ENCODE measurements at regions not wholly inside any gene's neighbourhood (a gene's known extent, or its start where the extent isn't known, plus 50 kb on each side); places are given as distances from the start of the nearest gene placed in this dataset.
"Not testable (repeated sequence)": the region's sequence is repeated elsewhere in the genome, so short reads cannot be mapped to it uniquely, and the experiment has no call there.

DNA sequence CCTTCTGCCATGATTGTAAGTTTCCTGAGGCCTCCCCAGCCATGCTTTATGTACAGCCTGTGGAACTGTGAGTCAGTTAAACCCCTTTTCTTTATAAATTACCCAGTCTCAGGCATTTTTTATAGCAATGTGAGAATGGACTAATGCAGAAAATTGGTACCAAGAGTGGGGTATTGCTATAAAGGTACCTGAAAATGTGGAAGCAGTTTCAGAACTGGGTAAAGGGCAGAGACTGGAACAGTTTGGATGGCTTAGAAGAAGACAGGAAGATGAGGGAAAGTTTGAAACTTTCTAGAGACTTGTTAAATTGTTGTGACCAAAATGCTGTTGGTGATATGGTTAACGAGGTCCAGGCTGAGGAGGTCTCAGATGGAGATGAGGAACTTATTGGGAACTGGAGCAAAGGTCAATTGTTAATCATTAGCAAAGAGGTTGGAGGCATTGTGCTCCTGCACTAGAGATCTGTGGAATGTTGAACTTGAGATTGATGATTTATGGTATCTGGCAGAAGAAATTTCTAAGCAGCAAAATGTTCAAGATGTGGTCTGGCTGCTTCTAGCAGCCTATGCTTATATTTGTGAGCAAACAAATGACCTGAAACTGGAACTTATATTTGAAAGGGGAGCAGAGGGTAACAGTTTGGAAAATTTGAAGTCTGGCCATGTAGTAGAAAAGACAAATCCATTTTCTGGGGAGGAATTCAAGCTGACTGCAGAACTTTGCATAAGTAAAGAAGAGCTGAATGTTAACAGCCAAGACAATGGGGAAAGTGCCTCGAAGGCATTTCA, 79.0 kb upstream of the GMDS start:
- Histone ChIP-seq H3K27me3 (ENCODE audit: insufficient read depth, low read length) (no peaks in the 10 kb centered on the region), H3K4me3 (ENCODE audit: low read depth, low read length) (peak overlapping the region; percentile 28), H3K23ac (ENCODE audit: low read length) (no peak overlapping the region), H3K27ac (ENCODE audit: low read depth, low read length) (no peak overlapping the region), H3K9ac (ENCODE audit: low read length) (no peak overlapping the region), H3K9me3 (ENCODE audit: insufficient read depth, low read depth, low read length) (peaks cover 11% of the 10 kb centered on the region), H4K91ac (ENCODE audit: low read depth, low read length) (no peak overlapping the region), H3K14ac (ENCODE audit: low read length) (no peak overlapping the region), H2AFZ (ENCODE audit: insufficient read depth, low read length, poor library complexity) (no peak overlapping the region), H2BK12ac (ENCODE audit: low read length) (no peak overlapping the region), H3K18ac (ENCODE audit: low read length) (no peak overlapping the region), H3K4ac (ENCODE audit: low read depth, low read length) (no peak overlapping the region), H2AK5ac (ENCODE audit: low read length) (no peak overlapping the region), H3K79me1 (ENCODE audit: low read length) (no peaks in the 10 kb centered on the region), H2BK5ac (ENCODE audit: low read depth, low read length, poor library complexity) (no peak overlapping the region), H3K4me2 (ENCODE audit: low read length) (no peak overlapping the region), H3K4me1 (ENCODE audit: control insufficient read depth in 1 of 2, insufficient read depth in 2 of 2, low read length in 2 of 2) (no peaks in the 10 kb centered on the region), H4K8ac (ENCODE audit: low read depth, low read length) (no peak overlapping the region), H2BK120ac (ENCODE audit: insufficient read depth, low read length, poor library complexity) (no peak overlapping the region), H3K79me2 (ENCODE audit: control insufficient read depth, insufficient read depth, low read length, poor library complexity) (no peaks in the 10 kb centered on the region), H3K36me3 (ENCODE audit: control insufficient read depth in 1 of 2, insufficient read depth in 2 of 2, low read length in 2 of 2) (no peaks in the 10 kb centered on the region), H4K12ac (ENCODE audit: low read depth, low read length) (no peak overlapping the region)
- DNase-seq, result no peak
- WGBS (ENCODE audit: extremely low coverage, insufficient coverage, insufficient read length), result no CpG with 5 or more reads among the region's 2 CpGs

- H3K4me1 ChIP-seq (ENCODE audit: control insufficient read depth in 1 of 2, insufficient read depth in 2 of 2, low read length in 2 of 2); H2BK120ac ChIP-seq (ENCODE audit: insufficient read depth, low read length, poor library complexity); H3K79me1 ChIP-seq (ENCODE audit: low read length); H2BK12ac ChIP-seq (ENCODE audit: low read length); H3K79me2 ChIP-seq (ENCODE audit: control insufficient read depth, insufficient read depth, low read length, poor library complexity); H2BK5ac ChIP-seq (ENCODE audit: low read depth, low read length, poor library complexity); H3K36me3 ChIP-seq (ENCODE audit: control insufficient read depth in 1 of 2, insufficient read depth in 2 of 2, low read length in 2 of 2); H3K4me3 ChIP-seq (ENCODE audit: low read depth, low read length); H3K4me2 ChIP-seq (ENCODE audit: low read length); DNase-seq; H4K12ac ChIP-seq (ENCODE audit: low read depth, low read length); H4K91ac ChIP-seq (ENCODE audit: low read depth, low read length); H3K4ac ChIP-seq (ENCODE audit: low read depth, low read length); H4K8ac ChIP-seq (ENCODE audit: low read depth, low read length); H2AFZ ChIP-seq (ENCODE audit: insufficient read depth, low read length, poor library complexity); H3K18ac ChIP-seq (ENCODE audit: low read length); H3K14ac ChIP-seq (ENCODE audit: low read length); H3K27me3 ChIP-seq (ENCODE audit: insufficient read depth, low read length); H3K9ac ChIP-seq (ENCODE audit: low read length); H2AK5ac ChIP-seq (ENCODE audit: low read length); H3K23ac ChIP-seq (ENCODE audit: low read length); H3K27ac ChIP-seq (ENCODE audit: low read depth, low read length): not testable (repeated sequence)
- H3K9me3 ChIP-seq (ENCODE audit: insufficient read depth, low read depth, low read length), result peaks cover 12% of the 10 kb centered on the region
- WGBS (ENCODE audit: extremely low coverage, insufficient coverage, insufficient read length), result no CpG with 5 or more reads among the region's 11 CpGs
These were observed 72.1 kb upstream of the GMDS start for GRCh38 chr6:2317498-2317897.

DNA sequence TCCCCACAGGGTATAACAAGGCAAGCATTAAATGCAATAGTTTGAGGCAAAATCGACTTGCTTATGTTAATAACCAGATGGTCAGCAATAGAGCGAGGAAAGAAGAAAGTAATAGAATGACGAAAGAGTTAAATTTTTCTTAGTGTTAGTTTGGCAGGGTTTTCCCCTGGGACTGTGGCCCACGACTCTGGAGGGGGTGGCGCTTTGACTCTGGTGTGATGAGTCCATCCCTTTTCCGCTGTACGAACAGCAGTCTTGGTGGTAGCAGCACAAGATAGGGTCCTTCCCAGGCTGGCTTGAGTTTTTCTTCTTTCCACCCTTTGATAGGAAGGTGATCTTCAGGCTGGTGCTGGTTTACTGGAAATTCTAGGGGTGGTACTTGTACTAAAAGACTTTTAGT, 69.2 kb upstream of the GMDS start:
- no peaks in the 10 kb centered on the region for H3K4me1 ChIP-seq (ENCODE audit: control insufficient read depth in 1 of 2, insufficient read depth in 2 of 2, low read length in 2 of 2)
- H3K27ac ChIP-seq (ENCODE audit: low read depth, low read length), result no peak overlapping the region
- no peak overlapping the region for H2BK5ac ChIP-seq (ENCODE audit: low read depth, low read length, poor library complexity)
- H2AK5ac ChIP-seq (ENCODE audit: low read length), result no peak overlapping the region
- H3K9ac ChIP-seq (ENCODE audit: low read length), result no peak overlapping the region
- H3K27me3 ChIP-seq (ENCODE audit: insufficient read depth, low read length), result no peaks in the 10 kb centered on the region
- H3K23ac ChIP-seq (ENCODE audit: low read length), result no peak overlapping the region
- H2BK120ac ChIP-seq (ENCODE audit: insufficient read depth, low read length, poor library complexity), result no peak overlapping the region
- no peak overlapping the region for H3K4ac ChIP-seq (ENCODE audit: low read depth, low read length)
- no peaks in the 10 kb centered on the region for H3K79me1 ChIP-seq (ENCODE audit: low read length)
- no peak overlapping the region for H3K14ac ChIP-seq (ENCODE audit: low read length)
- no peaks in the 10 kb centered on the region for H3K36me3 ChIP-seq (ENCODE audit: control insufficient read depth in 1 of 2, insufficient read depth in 2 of 2, low read length in 2 of 2)
- no peak overlapping the region for H4K8ac ChIP-seq (ENCODE audit: low read depth, low read length)
- DNase-seq, result no peak
- no peak overlapping the region for H3K18ac ChIP-seq (ENCODE audit: low read length)
- H2BK12ac ChIP-seq (ENCODE audit: low read length), result no peak overlapping the region
- H3K79me2 ChIP-seq (ENCODE audit: control insufficient read depth, insufficient read depth, low read length, poor library complexity), result no peaks in the 10 kb centered on the region
- H4K12ac ChIP-seq (ENCODE audit: low read depth, low read length), result no peak overlapping the region
- peaks cover 12% of the 10 kb centered on the region for H3K9me3 ChIP-seq (ENCODE audit: insufficient read depth, low read depth, low read length)
- H2AFZ ChIP-seq (ENCODE audit: insufficient read depth, low read length, poor library complexity), result no peak overlapping the region
- no peak overlapping the region for H4K91ac ChIP-seq (ENCODE audit: low read depth, low read length)
- no peak overlapping the region for H3K4me3 ChIP-seq (ENCODE audit: low read depth, low read length)
- WGBS (ENCODE audit: extremely low coverage, insufficient coverage, insufficient read length), result 100% methylated on average over 2 of the region's 7 CpGs
- H3K4me2 ChIP-seq (ENCODE audit: low read length), result no peak overlapping the region

DNA sequence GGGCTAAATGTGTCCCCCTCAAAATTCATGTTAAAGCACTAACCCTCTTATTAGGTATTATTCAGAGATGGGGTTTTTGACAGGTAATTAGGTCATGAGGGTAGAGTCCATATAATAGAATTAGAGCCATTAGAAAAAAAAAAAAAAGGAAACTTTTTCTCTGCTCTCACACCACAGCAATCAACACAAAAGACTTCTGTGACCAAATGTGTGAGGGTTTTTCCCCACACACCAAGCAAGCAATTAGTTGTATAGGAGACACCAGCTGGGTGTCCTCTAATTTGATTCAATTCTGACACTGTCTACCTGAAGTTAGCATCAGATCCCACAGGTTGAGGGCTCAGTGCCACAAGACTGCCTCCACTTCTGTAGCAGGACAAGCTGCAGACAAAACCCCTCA, 64.6 kb upstream of the GMDS start:
- Histone ChIP-seq H3K4me3 (ENCODE audit: low read depth, low read length) (no peak overlapping the region), H3K4me1 (ENCODE audit: control insufficient read depth in 1 of 2, insufficient read depth in 2 of 2, low read length in 2 of 2) (no peaks in the 10 kb centered on the region)

More for the DNA sequence above, 64.6 kb upstream of the GMDS start:
- Histone ChIP-seq H2AK5ac (ENCODE audit: low read length) (no peak overlapping the region), H2BK5ac (ENCODE audit: low read depth, low read length, poor library complexity) (no peak overlapping the region), H2BK12ac (ENCODE audit: low read length) (no peak overlapping the region), H3K23ac (ENCODE audit: low read length) (no peak overlapping the region), H3K79me1 (ENCODE audit: low read length) (no peaks in the 10 kb centered on the region), H3K4me2 (ENCODE audit: low read length) (no peak overlapping the region), H3K27me3 (ENCODE audit: insufficient read depth, low read length) (no peaks in the 10 kb centered on the region), H3K9ac (ENCODE audit: low read length) (no peak overlapping the region), H2AFZ (ENCODE audit: insufficient read depth, low read length, poor library complexity) (no peak overlapping the region), H3K14ac (ENCODE audit: low read length) (no peak overlapping the region), H3K36me3 (ENCODE audit: control insufficient read depth in 1 of 2, insufficient read depth in 2 of 2, low read length in 2 of 2) (no peaks in the 10 kb centered on the region), H2BK120ac (ENCODE audit: insufficient read depth, low read length, poor library complexity) (no peak overlapping the region), H4K8ac (ENCODE audit: low read depth, low read length) (no peak overlapping the region), H4K12ac (ENCODE audit: low read depth, low read length) (no peak overlapping the region), H3K27ac (ENCODE audit: low read depth, low read length) (no peak overlapping the region), H3K9me3 (ENCODE audit: insufficient read depth, low read depth, low read length) (no peaks in the 10 kb centered on the region), H3K4ac (ENCODE audit: low read depth, low read length) (no peak overlapping the region), H3K79me2 (ENCODE audit: control insufficient read depth, insufficient read depth, low read length, poor library complexity) (no peaks in the 10 kb centered on the region), H3K18ac (ENCODE audit: low read length) (no peak overlapping the region), H4K91ac (ENCODE audit: low read depth, low read length) (no peak overlapping the region)
- DNase-seq, result no peak
